ENCODE measurements at regions not wholly inside any gene's neighbourhood (a gene's known extent, or its start where the extent isn't known, plus 50 kb on each side); places are given as distances from the start of the nearest gene placed in this dataset.

DNA sequence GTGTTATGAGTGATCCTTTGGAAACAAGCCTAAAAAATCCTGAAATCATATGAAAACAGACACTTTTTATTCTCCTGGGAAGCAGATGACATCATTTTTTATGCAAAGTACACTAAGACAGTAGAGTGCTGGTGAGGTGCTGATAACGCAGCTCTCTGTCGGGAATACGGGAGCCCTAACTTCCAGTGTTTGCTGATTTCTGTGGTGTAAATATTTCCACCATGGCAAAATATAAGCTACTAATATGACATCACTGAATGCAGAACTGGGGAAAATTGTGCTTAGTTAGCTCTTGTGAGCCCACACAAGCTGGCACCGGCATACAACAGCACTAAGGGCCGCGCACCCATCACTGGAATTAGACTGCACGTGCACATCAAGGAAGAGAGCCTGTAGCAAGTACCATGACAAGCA is 82.6 kb downstream of the FAM76B start:
- TF ChIP-seq POLR2A (IDR thresholded peaks at IDR 0.05), result no peak
- TF ChIP-seq, protein P1, sequence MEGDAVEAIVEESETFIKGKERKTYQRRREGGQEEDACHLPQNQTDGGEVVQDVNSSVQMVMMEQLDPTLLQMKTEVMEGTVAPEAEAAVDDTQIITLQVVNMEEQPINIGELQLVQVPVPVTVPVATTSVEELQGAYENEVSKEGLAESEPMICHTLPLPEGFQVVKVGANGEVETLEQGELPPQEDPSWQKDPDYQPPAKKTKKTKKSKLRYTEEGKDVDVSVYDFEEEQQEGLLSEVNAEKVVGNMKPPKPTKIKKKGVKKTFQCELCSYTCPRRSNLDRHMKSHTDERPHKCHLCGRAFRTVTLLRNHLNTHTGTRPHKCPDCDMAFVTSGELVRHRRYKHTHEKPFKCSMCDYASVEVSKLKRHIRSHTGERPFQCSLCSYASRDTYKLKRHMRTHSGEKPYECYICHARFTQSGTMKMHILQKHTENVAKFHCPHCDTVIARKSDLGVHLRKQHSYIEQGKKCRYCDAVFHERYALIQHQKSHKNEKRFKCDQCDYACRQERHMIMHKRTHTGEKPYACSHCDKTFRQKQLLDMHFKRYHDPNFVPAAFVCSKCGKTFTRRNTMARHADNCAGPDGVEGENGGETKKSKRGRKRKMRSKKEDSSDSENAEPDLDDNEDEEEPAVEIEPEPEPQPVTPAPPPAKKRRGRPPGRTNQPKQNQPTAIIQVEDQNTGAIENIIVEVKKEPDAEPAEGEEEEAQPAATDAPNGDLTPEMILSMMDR (IDR thresholded peaks at IDR 0.05), result no peak
